ENCODE measurements at regions not wholly inside any gene's neighbourhood (a gene's known extent, or its start where the extent isn't known, plus 50 kb on each side); places are given as distances from the start of the nearest gene placed in this dataset.

DNA sequence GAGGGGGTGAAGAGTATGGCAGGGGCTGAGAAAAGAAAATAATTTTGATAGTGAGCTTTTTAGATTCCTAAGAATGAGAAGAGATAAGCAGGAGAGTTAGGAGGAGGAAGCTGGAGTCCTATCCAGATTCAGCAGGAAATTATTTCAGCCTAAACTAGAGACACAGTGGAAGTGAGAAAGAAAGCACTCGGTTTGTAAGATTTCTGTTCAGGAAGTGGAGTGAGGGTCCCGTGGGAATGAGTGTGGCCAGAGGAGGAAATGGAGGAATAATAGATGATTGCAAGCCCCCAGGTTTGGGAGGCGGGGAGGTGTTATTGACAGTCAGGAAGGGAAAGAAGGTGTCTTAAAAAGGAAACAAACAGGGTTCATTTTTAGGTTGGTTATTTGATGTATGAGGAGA, 84.8 kb upstream of the NRP1 start:
- no peaks in the 10 kb centered on the region for H3K79me2 ChIP-seq (ENCODE audit: control insufficient read depth, insufficient read depth, low read length)
- no peak overlapping the region for H3K9ac ChIP-seq (ENCODE audit: insufficient read depth, low read length)
- H3K4me3 ChIP-seq (replicated peaks in 1 of 4; ENCODE audit: control extremely low read depth in 1 of 4, insufficient read depth in 1 of 4, low read depth in 3 of 4, low read length in 4 of 4) = no peak overlapping the region
- no peaks in the 10 kb centered on the region for H3K27me3 ChIP-seq (ENCODE audit: control insufficient read depth, insufficient read depth, low read length)
- DNase-seq (ENCODE audit: low read depth in 2 of 2) = no peak
- no peaks in the 10 kb centered on the region for H3K9me3 ChIP-seq (ENCODE audit: control insufficient read depth, insufficient read depth, low read depth, low read length)
- H3K4me1 ChIP-seq (ENCODE audit: control insufficient read depth, extremely low read depth, insufficient read depth, low read length) = peaks cover 5% of the 10 kb centered on the region
- H3K4me2 ChIP-seq (ENCODE audit: extremely low read depth, insufficient read depth, low read length) = no peak overlapping the region
- peak overlapping the region; percentile 34 for H2AFZ ChIP-seq (ENCODE audit: low read length)
- no peak overlapping the region for H3K27ac ChIP-seq (ENCODE audit: insufficient read depth, low read length)
- H3K36me3 ChIP-seq (ENCODE audit: control insufficient read depth, insufficient read depth, low read length) = no peaks in the 10 kb centered on the region
- TF ChIP-seq EZH2 (IDR thresholded peaks at IDR 0.05; ENCODE audit: low read length, missing control alignments) = no peak
- TF ChIP-seq, protein P1, sequence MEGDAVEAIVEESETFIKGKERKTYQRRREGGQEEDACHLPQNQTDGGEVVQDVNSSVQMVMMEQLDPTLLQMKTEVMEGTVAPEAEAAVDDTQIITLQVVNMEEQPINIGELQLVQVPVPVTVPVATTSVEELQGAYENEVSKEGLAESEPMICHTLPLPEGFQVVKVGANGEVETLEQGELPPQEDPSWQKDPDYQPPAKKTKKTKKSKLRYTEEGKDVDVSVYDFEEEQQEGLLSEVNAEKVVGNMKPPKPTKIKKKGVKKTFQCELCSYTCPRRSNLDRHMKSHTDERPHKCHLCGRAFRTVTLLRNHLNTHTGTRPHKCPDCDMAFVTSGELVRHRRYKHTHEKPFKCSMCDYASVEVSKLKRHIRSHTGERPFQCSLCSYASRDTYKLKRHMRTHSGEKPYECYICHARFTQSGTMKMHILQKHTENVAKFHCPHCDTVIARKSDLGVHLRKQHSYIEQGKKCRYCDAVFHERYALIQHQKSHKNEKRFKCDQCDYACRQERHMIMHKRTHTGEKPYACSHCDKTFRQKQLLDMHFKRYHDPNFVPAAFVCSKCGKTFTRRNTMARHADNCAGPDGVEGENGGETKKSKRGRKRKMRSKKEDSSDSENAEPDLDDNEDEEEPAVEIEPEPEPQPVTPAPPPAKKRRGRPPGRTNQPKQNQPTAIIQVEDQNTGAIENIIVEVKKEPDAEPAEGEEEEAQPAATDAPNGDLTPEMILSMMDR (conservative IDR thresholded peaks at IDR 0.05 in 1 of 2, IDR thresholded peaks at IDR 0.05 in 1 of 2; ENCODE audit: low read depth in 1 of 2, low read length in 2 of 2) = no peak
- H4K20me1 ChIP-seq (ENCODE audit: control insufficient read depth, extremely low read depth, insufficient read depth, low read length) = no peaks in the 10 kb centered on the region

DNA sequence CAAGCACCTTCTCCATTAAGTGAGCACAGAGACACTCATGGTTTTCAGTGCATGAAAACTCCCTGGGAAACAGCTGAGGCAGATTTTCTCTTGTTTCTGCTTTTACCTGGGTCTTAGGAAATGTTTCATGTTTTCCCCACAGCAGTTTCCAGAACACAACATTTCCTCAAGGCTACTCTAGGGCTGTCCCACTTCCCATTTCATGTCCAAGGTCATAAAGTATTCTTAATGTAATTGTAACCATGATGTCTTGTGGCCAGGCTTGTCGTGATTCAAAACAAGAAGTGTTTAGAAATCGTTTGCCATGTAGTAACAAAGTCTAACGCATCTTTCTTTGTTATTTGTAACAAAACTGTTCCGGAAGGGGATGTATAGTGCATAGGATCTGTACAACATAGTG, 83.8 kb upstream of the NRP1 start:
- Histone ChIP-seq H3K36me3 (ENCODE audit: control insufficient read depth, insufficient read depth, low read length) (no peaks in the 10 kb centered on the region), H2AFZ (ENCODE audit: low read length) (no peak overlapping the region), H3K9me3 (ENCODE audit: control insufficient read depth, insufficient read depth, low read depth, low read length) (no peaks in the 10 kb centered on the region), H3K4me2 (ENCODE audit: extremely low read depth, insufficient read depth, low read length) (no peak overlapping the region), H3K4me3 (replicated peaks in 1 of 4; ENCODE audit: control extremely low read depth in 1 of 4, insufficient read depth in 1 of 4, low read depth in 3 of 4, low read length in 4 of 4) (no peak overlapping the region), H3K9ac (ENCODE audit: insufficient read depth, low read length) (no peak overlapping the region), H3K4me1 (ENCODE audit: control insufficient read depth, extremely low read depth, insufficient read depth, low read length) (peaks cover 9% of the 10 kb centered on the region), H4K20me1 (ENCODE audit: control insufficient read depth, extremely low read depth, insufficient read depth, low read length) (no peaks in the 10 kb centered on the region), H3K79me2 (ENCODE audit: control insufficient read depth, insufficient read depth, low read length) (no peaks in the 10 kb centered on the region), H3K27me3 (ENCODE audit: control insufficient read depth, insufficient read depth, low read length) (no peaks in the 10 kb centered on the region), H3K27ac (ENCODE audit: insufficient read depth, low read length) (no peak overlapping the region)
- DNase-seq (ENCODE audit: low read depth in 2 of 2) = no peak
- TF ChIP-seq EZH2 (IDR thresholded peaks at IDR 0.05; ENCODE audit: low read length, missing control alignments) = no peak
- TF ChIP-seq, protein P1 (conservative IDR thresholded peaks at IDR 0.05 in 1 of 2, IDR thresholded peaks at IDR 0.05 in 1 of 2; ENCODE audit: low read depth in 1 of 2, low read length in 2 of 2) = no peak

DNA sequence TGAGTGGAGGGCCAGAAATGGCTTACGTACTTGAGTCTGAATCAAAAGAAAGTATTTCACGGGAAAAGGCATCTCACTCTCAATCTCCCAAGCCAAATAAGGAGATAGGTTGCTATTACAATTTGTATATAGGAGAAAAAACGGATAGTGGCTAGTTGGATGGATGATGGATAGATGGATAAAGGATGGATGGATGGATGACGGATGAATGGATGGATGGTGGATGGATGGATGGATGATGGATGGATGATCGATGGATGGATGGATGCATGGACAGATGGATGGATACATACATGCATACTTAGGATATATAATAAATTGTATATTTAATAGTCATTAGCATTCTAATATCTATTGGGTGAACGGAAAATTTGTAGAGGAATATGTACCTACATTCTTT, 82.2 kb upstream of the NRP1 start:
- Histone ChIP-seq H3K4me1 (ENCODE audit: control insufficient read depth, extremely low read depth, insufficient read depth, low read length) (peaks cover 11% of the 10 kb centered on the region), H3K4me3 (replicated peaks in 1 of 4; ENCODE audit: control extremely low read depth in 1 of 4, insufficient read depth in 1 of 4, low read depth in 3 of 4, low read length in 4 of 4) (no peak overlapping the region), H3K36me3 (ENCODE audit: control insufficient read depth, insufficient read depth, low read length) (no peaks in the 10 kb centered on the region), H3K27ac (ENCODE audit: insufficient read depth, low read length) (no peak overlapping the region), H3K27me3 (ENCODE audit: control insufficient read depth, insufficient read depth, low read length) (no peaks in the 10 kb centered on the region), H3K79me2 (ENCODE audit: control insufficient read depth, insufficient read depth, low read length) (no peaks in the 10 kb centered on the region), H3K9me3 (ENCODE audit: control insufficient read depth, insufficient read depth, low read depth, low read length) (no peaks in the 10 kb centered on the region), H3K4me2 (ENCODE audit: extremely low read depth, insufficient read depth, low read length) (no peak overlapping the region), H2AFZ (ENCODE audit: low read length) (no peak overlapping the region), H4K20me1 (ENCODE audit: control insufficient read depth, extremely low read depth, insufficient read depth, low read length) (no peaks in the 10 kb centered on the region), H3K9ac (ENCODE audit: insufficient read depth, low read length) (no peak overlapping the region)
- DNase-seq (ENCODE audit: low read depth in 2 of 2) = no peak
- TF ChIP-seq, protein P1 (conservative IDR thresholded peaks at IDR 0.05 in 1 of 2, IDR thresholded peaks at IDR 0.05 in 1 of 2; ENCODE audit: low read depth in 1 of 2, low read length in 2 of 2) = no peak
- TF ChIP-seq EZH2 (IDR thresholded peaks at IDR 0.05; ENCODE audit: low read length, missing control alignments) = no peak
